WERI-Rb-1 (cell line): ENCODE measurements at regions not wholly inside any gene's neighbourhood (a gene's known extent, or its start where the extent isn't known, plus 50 kb on each side); places are given as distances from the start of the nearest gene placed in this dataset.

Experiments
- DNase-seq: peaks from one replicate; pipeline ENCODE4 v3.0.0-alpha.2; 2020
- H3K27ac ChIP-seq: fragments of 250-450 bp; sonication (Bioruptor Pico); 2 replicates; pipeline ENCODE4 v1.5.1; 2020; ENCODE audit warnings: mild to moderate bottlenecking, moderate library complexity
- H3K27me3 ChIP-seq: fragments of 250-450 bp; sonication (Bioruptor Pico); 2 replicates; pipeline ENCODE4 v1.5.1; 2021; ENCODE audit warnings: mild to moderate bottlenecking, low read depth, moderate library complexity; ENCODE audit not compliant: insufficient read depth, severe bottlenecking
- H3K36me3 ChIP-seq: fragments of 250-450 bp; sonication (Bioruptor Pico); 2 replicates; pipeline ENCODE4 v1.5.1; 2020; ENCODE audit warnings: mild to moderate bottlenecking, moderate library complexity
- H3K4me3 ChIP-seq: 2 replicates; pipeline ENCODE4 v1.5.1; 2011; ENCODE audit warnings: low read depth, mild to moderate bottlenecking, control low read depth, low read length
- H3K9me3 ChIP-seq: fragments of 250-450 bp; sonication (Bioruptor Pico); 2 replicates; pipeline ENCODE4 v1.5.1; 2021; ENCODE audit warnings: mild to moderate bottlenecking, moderate library complexity; ENCODE audit not compliant: severe bottlenecking
- CTCF ChIP-seq: IDR thresholded peaks from 2 replicates; pipeline ENCODE4 v1.5.1; 2011; ENCODE audit warnings: low read depth, mild to moderate bottlenecking, control low read depth, inconsistent platforms, low read length

- H3K27me3 ChIP-seq: peaks cover 88% of the 10 kb centered on the region
- H3K9me3 ChIP-seq: no peaks in the 10 kb centered on the region
Observed at GRCh38 chr2:111686994-111687393, 197.0 kb downstream of the ANAPC1 start.

DNA sequence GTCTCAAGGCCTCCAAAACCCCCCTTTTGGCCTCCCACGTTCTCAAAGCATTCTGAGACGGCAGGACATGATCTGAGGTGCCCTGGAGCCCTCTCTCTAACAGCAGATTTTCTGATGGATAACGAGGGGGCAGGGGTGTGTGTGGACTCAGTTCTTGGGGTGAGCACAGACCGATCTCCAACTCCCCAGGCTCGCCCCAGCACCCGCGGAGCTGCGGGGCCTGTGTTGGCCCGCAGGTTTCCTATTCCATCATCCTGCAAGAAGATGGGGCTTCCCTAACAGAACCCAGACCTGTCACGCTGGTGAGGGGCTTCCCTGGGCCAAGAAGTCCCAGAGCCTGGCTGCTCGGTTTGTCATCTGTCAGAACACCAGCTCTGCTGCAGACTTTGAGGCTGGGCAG lies 196.1 kb downstream of the ANAPC1 start:
- no peak for TF ChIP-seq CTCF
- H3K27ac ChIP-seq: no peak overlapping the region
- H3K9me3 ChIP-seq: no peaks in the 10 kb centered on the region
- peaks cover 91% of the 10 kb centered on the region for H3K27me3 ChIP-seq
- H3K4me3 ChIP-seq: no peak overlapping the region
- DNase-seq: no peak
- no peaks in the 10 kb centered on the region for H3K36me3 ChIP-seq

More at GRCh38 chr2:111686994-111687393, 197.0 kb downstream of the ANAPC1 start:
- no peak overlapping the region for H3K4me3 ChIP-seq
- H3K36me3 ChIP-seq: no peaks in the 10 kb centered on the region
- TF ChIP-seq CTCF: no peak
- no peak for DNase-seq
- H3K27ac ChIP-seq: no peak overlapping the region

GRCh38 chr2:111688482-111688881 lies 195.5 kb downstream of the ANAPC1 start:
- Histone ChIP-seq H3K9me3 (no peaks in the 10 kb centered on the region), H3K4me3 (no peak overlapping the region), H3K27me3 (peaks cover 89% of the 10 kb centered on the region), H3K36me3 (no peaks in the 10 kb centered on the region), H3K27ac (no peak overlapping the region)
- TF ChIP-seq CTCF: no peak
- DNase-seq: no peak

GRCh38 chr2:111689174-111689573 lies 194.8 kb downstream of the ANAPC1 start:
- no peak for TF ChIP-seq CTCF
- no peak for DNase-seq
- Histone ChIP-seq H3K4me3 (no peak overlapping the region), H3K27me3 (peaks cover 87% of the 10 kb centered on the region), H3K36me3 (no peaks in the 10 kb centered on the region), H3K9me3 (no peaks in the 10 kb centered on the region), H3K27ac (no peak overlapping the region)

DNA sequence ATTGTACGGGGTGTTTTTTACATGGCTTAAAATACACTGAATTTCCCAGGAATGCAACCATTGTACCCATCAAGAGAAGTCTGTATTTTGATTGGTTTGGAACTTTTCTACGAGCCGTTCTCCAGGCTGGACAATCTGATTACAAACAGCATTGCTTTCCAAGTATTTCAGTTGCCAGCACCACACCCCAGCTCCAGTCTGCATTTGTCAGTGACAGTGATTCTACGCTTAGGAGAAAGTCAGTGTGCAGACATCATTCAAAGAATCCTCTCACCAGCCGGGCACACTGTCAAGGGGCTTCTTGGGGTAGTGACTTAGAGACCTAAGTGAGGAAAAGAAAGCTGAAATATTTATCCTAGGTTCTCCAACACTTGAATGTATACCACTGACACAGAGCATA lies 194.1 kb downstream of the ANAPC1 start:
- Histone ChIP-seq H3K36me3 (no peaks in the 10 kb centered on the region), H3K4me3 (no peak overlapping the region), H3K27ac (no peak overlapping the region), H3K9me3 (no peaks in the 10 kb centered on the region), H3K27me3 (peaks cover 89% of the 10 kb centered on the region)
- no peak for DNase-seq
- no peak for TF ChIP-seq CTCF

GRCh38 chr2:111691164-111691875 lies 192.7 kb downstream of the ANAPC1 start:
- DNase-seq: no peak
- Histone ChIP-seq H3K9me3 (no peaks in the 10 kb centered on the region), H3K4me3 (no peak overlapping the region), H3K27ac (no peak overlapping the region), H3K27me3 (peaks cover 89% of the 10 kb centered on the region), H3K36me3 (no peaks in the 10 kb centered on the region)
- TF ChIP-seq CTCF: no peak
